Stimulated activated naive CD8-positive, alpha-beta T cell treated with anti-CD3 and anti-CD28 coated beads, Interleukin-15, amount 100 ng/mL, for 72 hours (primary cell): ENCODE measurements at regions not wholly inside any gene's neighbourhood (a gene's known extent, or its start where the extent isn't known, plus 50 kb on each side); places are given as distances from the start of the nearest gene placed in this dataset.

Experiments used
- ATAC-seq: fragments of 150-1000 bp; cut with Tn5 transposase; 2 replicates; pipeline ENCODE4 v1.10.0; 2021; ENCODE audit warnings: mild to moderate bottlenecking, moderate library complexity
- DNase-seq, 2 donors: peaks; one replicate each; pipeline ENCODE4 v3.0.0; 2021 to 2022
- H3K27ac Mint-ChIP-seq, 2 donors: one replicate each; pipeline ENCODE4 v1.8.0; 2022; ENCODE audit warnings: mild to moderate bottlenecking in 2 of 2, mixed read lengths in 2 of 2, moderate library complexity in 2 of 2
- H3K27me3 Mint-ChIP-seq: one replicate; pipeline ENCODE4 v1.8.0; 2022; ENCODE audit warnings: mixed read lengths
- H3K4me1 Mint-ChIP-seq: one replicate; pipeline ENCODE4 v1.8.0; 2022; ENCODE audit warnings: mild to moderate bottlenecking, mixed read lengths
- H3K4me3 Mint-ChIP-seq, 2 donors: one replicate each; pipeline ENCODE4 v1.8.0; 2022; ENCODE audit warnings: mild to moderate bottlenecking in 2 of 2, mixed read lengths in 2 of 2, moderate library complexity in 1 of 2
- H3K9me3 Mint-ChIP-seq, 2 donors: one replicate each; pipeline ENCODE4 v1.8.0; 2022; ENCODE audit warnings: mixed read lengths in 2 of 2

DNA sequence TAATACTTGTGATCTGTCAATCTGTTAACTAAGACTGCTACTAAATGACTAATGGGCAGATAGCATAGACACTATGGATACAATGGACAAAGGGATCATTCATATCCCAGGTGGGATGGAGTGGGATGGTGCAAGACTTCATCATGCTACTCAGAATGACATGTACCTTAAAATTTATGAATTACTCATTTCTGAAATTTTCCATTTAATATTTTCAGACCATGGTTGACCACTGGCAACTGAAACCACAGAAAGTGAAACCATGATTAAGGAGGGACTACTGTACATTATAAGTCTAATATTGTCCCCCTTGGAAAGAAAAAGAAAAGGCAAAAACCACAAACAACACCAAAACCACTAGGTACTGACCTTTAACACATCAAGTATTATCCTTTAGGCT lies 247.0 kb upstream of the SYT4 start:
- H3K9me3 Mint-ChIP-seq: no peaks in the 10 kb centered on the region
- no peaks in the 10 kb centered on the region for H3K4me1 Mint-ChIP-seq
- no peak overlapping the region for H3K4me3 Mint-ChIP-seq
- ATAC-seq (no peak), DNase-seq (no peak)
- H3K27ac Mint-ChIP-seq: peak overlapping the region in 1 of 2 donors; percentile 40
- no peaks in the 10 kb centered on the region for H3K27me3 Mint-ChIP-seq

DNA sequence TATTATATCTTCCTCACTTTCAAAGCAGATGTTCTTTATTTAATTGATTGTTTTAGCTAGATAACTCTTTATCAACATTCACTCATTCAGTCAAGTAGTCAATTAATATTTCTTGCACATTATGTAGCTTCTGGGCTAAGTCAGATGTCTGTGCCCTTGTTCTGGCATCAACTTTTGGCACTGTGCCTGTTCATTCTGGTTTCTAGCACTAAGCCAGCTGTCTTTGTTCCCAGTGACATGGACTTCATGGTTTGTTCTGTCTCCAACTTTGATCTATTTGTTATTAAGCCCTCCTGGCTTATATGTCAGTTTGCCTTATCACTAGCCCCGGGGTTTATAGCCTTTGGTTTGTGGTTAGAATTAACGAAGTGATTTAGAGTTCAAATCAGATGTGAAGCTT lies 247.9 kb upstream of the SYT4 start:
- no peak for ATAC-seq

DNA sequence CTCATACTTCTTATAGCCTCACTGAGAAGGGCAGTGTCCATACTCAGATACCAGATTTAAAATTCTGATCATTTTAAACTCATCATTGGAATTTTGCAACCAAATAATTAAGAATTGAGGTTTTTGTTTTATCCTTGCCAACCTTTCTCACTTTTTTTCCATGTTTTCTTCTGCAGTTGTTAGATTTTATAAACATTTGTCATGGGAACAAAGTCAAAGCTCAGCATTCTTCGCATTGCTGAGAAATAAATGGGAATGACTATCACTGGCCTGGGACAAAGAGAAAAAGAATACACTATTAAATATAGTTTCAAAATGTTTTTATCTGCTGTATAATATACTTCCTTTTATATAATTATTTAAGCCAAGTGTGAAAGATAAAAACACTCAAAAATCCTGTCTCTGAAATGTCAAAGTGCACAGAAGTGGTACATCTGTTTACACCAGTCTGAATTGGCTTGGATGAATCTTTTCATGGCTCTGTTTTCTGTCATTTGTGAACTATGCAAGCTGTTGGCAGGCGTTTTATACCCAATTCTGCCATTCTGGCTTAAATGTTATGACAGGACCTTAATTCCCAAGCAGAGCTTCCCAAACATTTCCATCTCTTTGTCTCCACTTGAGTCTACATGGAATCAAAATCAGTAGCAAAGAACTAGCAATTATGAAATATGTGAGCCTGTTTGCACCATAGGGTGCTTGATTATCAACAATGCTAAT lies 249.3 kb upstream of the SYT4 start:
- Mint-ChIP-seq H3K27me3 (no peaks in the 10 kb centered on the region), H3K27ac (no peak overlapping the region), H3K4me3 (no peak overlapping the region), H3K4me1 (no peaks in the 10 kb centered on the region), H3K9me3 (no peaks in the 10 kb centered on the region)
- DNase-seq: no peak
- ATAC-seq: no peak

More for the DNA sequence above, 247.9 kb upstream of the SYT4 start:
- Mint-ChIP-seq H3K4me1 (no peaks in the 10 kb centered on the region), H3K27me3 (no peaks in the 10 kb centered on the region), H3K27ac (no peak overlapping the region), H3K4me3 (no peak overlapping the region), H3K9me3 (no peaks in the 10 kb centered on the region)
- DNase-seq: no peak

DNA sequence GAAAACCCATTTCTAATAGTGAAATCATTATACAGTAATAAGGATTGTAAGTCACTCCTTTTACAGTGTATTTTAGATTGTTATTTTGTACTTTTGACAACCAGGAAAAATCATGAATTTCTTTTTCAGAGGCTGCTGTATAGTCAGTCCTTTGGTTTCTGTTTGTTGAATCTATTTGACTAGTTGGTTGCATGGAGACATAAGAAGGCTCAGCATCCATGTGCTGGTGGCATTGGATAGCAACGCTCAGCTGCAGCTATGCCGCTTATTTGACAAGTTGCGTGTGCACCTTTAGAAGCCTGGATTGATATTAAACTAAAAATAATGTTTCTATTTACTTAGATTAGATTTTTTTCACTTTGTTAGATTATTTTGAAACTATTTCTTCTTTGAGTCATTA lies 254.1 kb upstream of the SYT4 start:
- Mint-ChIP-seq H3K4me3 (no peak overlapping the region), H3K27me3 (no peaks in the 10 kb centered on the region), H3K9me3 (peaks cover 5 to 6% of the 10 kb centered on the region in 2 donors), H3K27ac (no peak overlapping the region), H3K4me1 (no peaks in the 10 kb centered on the region)
- DNase-seq (no peak), ATAC-seq (no peak)

DNA sequence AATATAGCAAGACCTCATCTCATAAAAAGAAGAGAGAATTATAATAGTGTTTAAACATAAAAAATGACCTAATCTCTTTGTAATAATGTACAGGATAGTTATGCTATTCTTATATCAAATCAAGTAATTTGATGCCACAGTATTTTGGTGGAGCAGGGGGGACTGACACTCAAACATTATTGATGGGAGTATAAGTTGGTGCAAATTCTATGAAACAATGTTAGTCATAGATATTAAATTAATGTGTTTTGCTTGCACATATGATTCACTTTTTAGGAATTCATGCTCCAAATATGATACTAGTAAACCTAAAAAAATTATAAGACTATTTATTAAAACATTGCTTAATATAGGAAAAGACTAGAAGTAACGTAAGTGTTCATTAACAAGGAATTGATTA lies 256.1 kb upstream of the SYT4 start:
- DNase-seq: no peak
- Mint-ChIP-seq H3K27ac (no peak overlapping the region), H3K27me3 (no peaks in the 10 kb centered on the region), H3K9me3 (peaks cover 10 to 11% of the 10 kb centered on the region in 2 donors), H3K4me3 (no peak overlapping the region), H3K4me1 (no peaks in the 10 kb centered on the region)
- ATAC-seq: no peak

GRCh38 chr18:43534511-43534910 lies 257.2 kb upstream of the SYT4 start:
- DNase-seq (no peak), ATAC-seq (no peak)
- no peaks in the 10 kb centered on the region for H3K27me3 Mint-ChIP-seq
- H3K27ac Mint-ChIP-seq: no peak overlapping the region
- H3K9me3 Mint-ChIP-seq: peaks cover 10 to 11% of the 10 kb centered on the region in 2 donors
- H3K4me3 Mint-ChIP-seq: no peak overlapping the region
- no peaks in the 10 kb centered on the region for H3K4me1 Mint-ChIP-seq

- no peak for DNase-seq
- Mint-ChIP-seq H3K9me3 (peaks cover 10 to 11% of the 10 kb centered on the region in 2 donors), H3K27ac (no peak overlapping the region), H3K4me1 (no peaks in the 10 kb centered on the region), H3K27me3 (no peaks in the 10 kb centered on the region), H3K4me3 (no peak overlapping the region)
- no peak for ATAC-seq
Measured at GRCh38 chr18:43539862-43540261, 262.6 kb upstream of the SYT4 start.

GRCh38 chr18:43542016-43542415 lies 264.7 kb upstream of the SYT4 start:
- Mint-ChIP-seq H3K9me3 (no peaks in the 10 kb centered on the region), H3K27ac (no peak overlapping the region), H3K4me3 (no peak overlapping the region), H3K27me3 (no peaks in the 10 kb centered on the region), H3K4me1 (no peaks in the 10 kb centered on the region)
- ATAC-seq (no peak), DNase-seq (no peak)

DNA sequence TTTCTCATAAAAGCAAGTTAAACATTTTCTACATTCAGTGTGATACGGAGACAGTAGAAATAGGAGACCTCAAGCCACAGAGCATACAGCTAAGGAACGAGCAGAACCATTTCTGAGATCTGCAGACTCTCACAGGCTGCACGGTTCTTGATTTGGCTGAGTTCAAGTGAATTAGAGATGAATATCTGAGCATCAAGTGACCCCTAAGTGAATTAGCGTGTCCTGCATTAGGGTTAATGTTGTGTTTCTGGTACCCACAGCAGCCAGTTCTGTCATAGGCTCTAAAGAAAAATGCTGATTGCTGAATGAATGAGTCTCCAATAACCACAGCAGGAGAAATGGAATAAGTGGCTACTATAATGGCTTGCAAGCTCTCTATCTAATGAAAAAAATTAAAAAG lies 265.9 kb upstream of the SYT4 start:
- Mint-ChIP-seq H3K9me3 (no peaks in the 10 kb centered on the region), H3K27ac (no peak overlapping the region), H3K27me3 (no peaks in the 10 kb centered on the region), H3K4me3 (no peak overlapping the region), H3K4me1 (no peaks in the 10 kb centered on the region)
- no peak for ATAC-seq
- DNase-seq: no peak

DNA sequence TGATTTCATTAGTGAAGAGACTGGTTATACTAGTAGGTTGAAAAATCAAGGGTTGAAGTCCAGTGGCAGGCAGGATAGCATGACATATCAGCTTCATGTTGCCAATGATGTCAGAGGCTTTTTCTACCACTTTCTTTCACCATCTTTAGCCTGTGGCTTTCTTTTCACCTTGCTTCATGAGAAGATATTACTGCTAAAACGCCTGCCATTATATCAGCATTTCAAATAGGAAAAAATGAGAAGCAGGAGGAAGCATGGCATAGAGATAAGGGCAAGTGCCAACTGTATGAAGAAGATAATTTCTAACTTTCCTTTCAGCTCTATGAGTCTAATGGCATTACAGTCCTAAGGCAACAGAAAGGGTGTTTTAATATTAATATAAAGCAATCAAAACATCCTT lies 270.2 kb upstream of the SYT4 start:
- H3K27ac Mint-ChIP-seq: no peak overlapping the region
- H3K4me1 Mint-ChIP-seq: no peaks in the 10 kb centered on the region
- H3K27me3 Mint-ChIP-seq: no peaks in the 10 kb centered on the region
- H3K9me3 Mint-ChIP-seq: peaks cover 16 to 25% of the 10 kb centered on the region in 2 donors
- DNase-seq (no peak), ATAC-seq (no peak)
- no peak overlapping the region for H3K4me3 Mint-ChIP-seq

GRCh38 chr18:43559507-43559906 lies 282.2 kb upstream of the SYT4 start:
- no peak overlapping the region for H3K4me3 Mint-ChIP-seq
- H3K27me3 Mint-ChIP-seq: no peaks in the 10 kb centered on the region
- H3K27ac Mint-ChIP-seq: no peak overlapping the region
- H3K4me1 Mint-ChIP-seq: no peaks in the 10 kb centered on the region
- ATAC-seq: no peak
- no peak for DNase-seq
- H3K9me3 Mint-ChIP-seq: peaks cover 7 to 27% of the 10 kb centered on the region in 2 donors

- no peaks in the 10 kb centered on the region for H3K27me3 Mint-ChIP-seq
- no peak overlapping the region for H3K4me3 Mint-ChIP-seq
- no peak overlapping the region for H3K27ac Mint-ChIP-seq
- DNase-seq (no peak), ATAC-seq (no peak)
- H3K4me1 Mint-ChIP-seq: no peaks in the 10 kb centered on the region
- H3K9me3 Mint-ChIP-seq: peaks cover 0 to 2% of the 10 kb centered on the region in 2 donors
Measured at GRCh38 chr18:43563780-43564179, 286.5 kb upstream of the SYT4 start.

- Mint-ChIP-seq H3K4me3 (no peak overlapping the region), H3K4me1 (no peaks in the 10 kb centered on the region), H3K27me3 (no peaks in the 10 kb centered on the region), H3K9me3 (no peaks in the 10 kb centered on the region), H3K27ac (no peak overlapping the region)
- DNase-seq: no peak
- no peak for ATAC-seq
Measured at GRCh38 chr18:43570593-43570992, 293.3 kb upstream of the SYT4 start.

DNA sequence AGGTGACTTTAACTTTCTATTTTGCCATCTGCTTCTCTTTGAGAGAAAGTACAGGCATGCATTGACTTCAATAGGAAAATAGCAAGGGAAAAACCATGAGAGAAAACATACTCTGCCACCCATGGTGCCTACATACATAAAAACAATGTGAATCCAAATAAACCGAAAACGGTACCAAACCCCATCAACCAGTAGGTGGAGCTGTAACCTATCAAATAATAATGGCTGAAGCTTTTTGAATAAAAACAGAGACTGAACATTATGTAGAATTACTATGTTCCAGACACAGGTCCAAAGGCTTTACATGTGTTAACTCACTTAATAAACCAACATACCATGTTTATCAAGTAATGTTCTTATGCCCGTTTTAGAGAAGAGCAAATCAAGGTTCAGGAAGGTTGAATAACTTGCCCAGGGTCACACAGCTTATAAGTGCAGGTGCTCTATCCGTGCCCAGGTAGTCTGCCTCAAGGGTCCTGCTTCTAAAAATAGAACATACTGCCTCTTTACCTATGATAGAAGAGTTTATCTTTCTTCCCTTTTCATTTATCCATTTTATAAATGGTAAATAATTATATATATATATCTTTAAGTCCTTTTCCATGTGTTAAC lies 293.9 kb upstream of the SYT4 start:
- DNase-seq: no peak
- no peaks in the 10 kb centered on the region for H3K27me3 Mint-ChIP-seq
- H3K4me1 Mint-ChIP-seq: no peaks in the 10 kb centered on the region

GRCh38 chr18:43572163-43572562 lies 294.9 kb upstream of the SYT4 start:
- DNase-seq (no peak), ATAC-seq (no peak)
- Mint-ChIP-seq H3K27me3 (no peaks in the 10 kb centered on the region), H3K27ac (no peak overlapping the region), H3K4me3 (no peak overlapping the region), H3K9me3 (no peaks in the 10 kb centered on the region), H3K4me1 (no peaks in the 10 kb centered on the region)

More for the DNA sequence above, 293.9 kb upstream of the SYT4 start:
- Mint-ChIP-seq H3K9me3 (no peaks in the 10 kb centered on the region), H3K27ac (no peak overlapping the region), H3K4me3 (no peak overlapping the region)
- no peak for ATAC-seq

DNA sequence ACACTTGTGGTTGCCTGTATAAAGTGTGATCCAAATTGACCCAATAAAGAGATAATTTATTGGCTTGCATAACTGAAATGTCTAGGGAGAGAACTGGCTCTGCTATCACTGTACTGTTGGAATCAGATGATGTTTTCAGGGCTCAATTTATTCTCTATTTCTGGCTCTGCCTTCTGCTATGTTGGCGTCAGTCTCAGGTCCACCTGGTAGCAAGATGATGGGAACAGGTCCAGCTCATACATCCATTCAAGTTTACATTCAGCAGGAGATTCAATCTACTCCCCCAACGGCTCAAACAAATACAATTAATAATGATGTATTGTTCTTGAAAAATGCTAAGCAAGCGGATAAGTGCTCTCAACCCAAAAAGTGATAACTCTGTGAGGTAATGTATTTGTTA lies 297.7 kb upstream of the SYT4 start:
- H3K4me3 Mint-ChIP-seq: no peak overlapping the region
- H3K9me3 Mint-ChIP-seq: no peaks in the 10 kb centered on the region
- H3K27ac Mint-ChIP-seq: peak overlapping the region in 1 of 2 donors; percentile 30
- no peaks in the 10 kb centered on the region for H3K4me1 Mint-ChIP-seq
- ATAC-seq: no peak
- no peaks in the 10 kb centered on the region for H3K27me3 Mint-ChIP-seq
- DNase-seq: no peak

- Mint-ChIP-seq H3K9me3 (no peaks in the 10 kb centered on the region), H3K4me1 (no peaks in the 10 kb centered on the region), H3K27ac (no peak overlapping the region), H3K4me3 (no peak overlapping the region), H3K27me3 (no peaks in the 10 kb centered on the region)
- ATAC-seq: no peak
- no peak for DNase-seq
Measured at GRCh38 chr18:43578211-43578610, 300.9 kb upstream of the SYT4 start.
